Ovary (tissue), 7 donors: ENCODE measurements at regions not wholly inside any gene's neighbourhood (a gene's known extent, or its start where the extent isn't known, plus 50 kb on each side); places are given as distances from the start of the nearest gene placed in this dataset.

Experiments
- DNase-seq, 5 donors: peaks; one replicate each; pipeline ENCODE4 v3.0.0-alpha.2; 2019 to 2020
- H3K27ac ChIP-seq, 2 donors: fragments of 200-600 bp; one replicate each; pipeline versions ENCODE4 v1.5.1 to v1.8.0; 2019 to 2022
- H3K27me3 ChIP-seq: fragments of 200-600 bp; one replicate; pipeline ENCODE4 v1.8.0; 2022
- H3K36me3 ChIP-seq: fragments of 200-600 bp; sonication (generic); one replicate; pipeline ENCODE4 v1.5.1; 2019
- H3K4me1 ChIP-seq: one replicate; pipeline ENCODE4 v1.8.1; 2013; ENCODE audit warnings: mild to moderate bottlenecking, moderate library complexity; ENCODE audit not compliant: insufficient read depth
- H3K4me3 ChIP-seq: fragments of 200-600 bp; sonication (generic); one replicate; pipeline ENCODE4 v1.5.1; 2017
- H3K9me3 ChIP-seq, 2 donors: fragments of 200-600 bp in 1 of 2; sonication (generic) in 1 of 2; one replicate each; pipeline versions ENCODE4 v1.5.1 to v1.8.1; 2013 to 2019; ENCODE audit warnings: mild to moderate bottlenecking in 1 of 2, moderate library complexity in 1 of 2
- EP300 ChIP-seq: sonication (generic); formaldehyde crosslinking; IDR thresholded peaks from one replicate; pipeline ENCODE4 v1.6.1; 2017; ENCODE audit warnings: antibody characterized with exemption
- POLR2A ChIP-seq: fragments of 450-650 bp; IDR thresholded peaks from one replicate; pipeline ENCODE4 v1.6.1; 2017; ENCODE audit warnings: antibody characterized with exemption, mild to moderate bottlenecking, moderate library complexity
- WGBS, 3 donors: extraction: QIAGEN DNeasy Blood & Tissue Kit in 1 of 3; methylation state at CpG; one replicate each; pipeline versions ENCODE4 v1.1.5 to v1.1.7; 2013 to 2017; 5-methylcytosine and 5-hydroxymethylcytosine counted together
- intact Hi-C, 4 donors: fragments of 100-400 bp; cut with DNase I; formaldehyde crosslinking; loops; one replicate each; pipeline versions ENCODE4 v1.11.0 to v1.15.1; 2022 to 2023
- TF ChIP-seq, protein P1 (sequence below), 3 donors: fragments of 450-650 bp in 2 of 3; fragments of 200-600 bp in 1 of 3; IDR thresholded peaks; one replicate each; pipeline versions ENCODE4 v1.5.1 to v1.8.0; 2016 to 2022; ENCODE audit warnings: antibody characterized with exemption in 3 of 3, mild to moderate bottlenecking in 1 of 3
- donor health status: DM: no; HTN: no; CAD: no; lungs with moderate emphysema.
- donor health status: DM: no; HTN: no; CAD: no.
- donor health status: Bipolar disorder and iron deficiency.
- donor health status: DM: no; HTN: no; CAD: no.
- donor health status: DM: yes; HTN: yes; CAD: no.

DNA sequence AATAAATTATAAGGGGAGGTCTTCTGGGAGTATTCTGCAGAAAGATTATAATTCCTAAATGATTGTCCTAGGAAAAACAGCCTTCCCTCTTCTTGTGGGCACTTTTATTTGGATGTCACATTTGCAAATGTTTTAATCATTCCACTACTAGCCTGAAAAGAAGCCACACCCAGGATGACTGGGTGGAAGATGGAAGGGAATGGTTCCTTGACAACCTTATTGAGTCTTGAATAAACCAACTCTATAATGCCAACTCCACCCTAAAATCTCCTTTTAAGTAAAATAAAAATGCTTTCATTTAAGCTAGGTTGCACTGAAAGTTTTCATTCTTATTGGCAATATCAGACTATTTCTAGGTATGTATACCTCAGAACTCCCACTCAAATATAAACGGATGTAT, 494.6 kb downstream of the RFC3 start:
- no peaks in the 10 kb centered on the region for H3K36me3 ChIP-seq
- intact Hi-C loops: no loop called here
- no peaks in the 10 kb centered on the region for H3K4me1 ChIP-seq
- whole genome bisulfite sequencing, 3 donors: 67 to 79% (median 75%) methylated on average over 1 of the region's 1 CpG
- no peak for DNase-seq
- H3K4me3 ChIP-seq: no peak overlapping the region
- no peaks in the 10 kb centered on the region for H3K27me3 ChIP-seq
- no peaks in the 10 kb centered on the region for H3K9me3 ChIP-seq
- no peak overlapping the region for H3K27ac ChIP-seq
- no peak for TF ChIP-seq POLR2A
- no peak for TF ChIP-seq EP300
- TF ChIP-seq, protein P1, sequence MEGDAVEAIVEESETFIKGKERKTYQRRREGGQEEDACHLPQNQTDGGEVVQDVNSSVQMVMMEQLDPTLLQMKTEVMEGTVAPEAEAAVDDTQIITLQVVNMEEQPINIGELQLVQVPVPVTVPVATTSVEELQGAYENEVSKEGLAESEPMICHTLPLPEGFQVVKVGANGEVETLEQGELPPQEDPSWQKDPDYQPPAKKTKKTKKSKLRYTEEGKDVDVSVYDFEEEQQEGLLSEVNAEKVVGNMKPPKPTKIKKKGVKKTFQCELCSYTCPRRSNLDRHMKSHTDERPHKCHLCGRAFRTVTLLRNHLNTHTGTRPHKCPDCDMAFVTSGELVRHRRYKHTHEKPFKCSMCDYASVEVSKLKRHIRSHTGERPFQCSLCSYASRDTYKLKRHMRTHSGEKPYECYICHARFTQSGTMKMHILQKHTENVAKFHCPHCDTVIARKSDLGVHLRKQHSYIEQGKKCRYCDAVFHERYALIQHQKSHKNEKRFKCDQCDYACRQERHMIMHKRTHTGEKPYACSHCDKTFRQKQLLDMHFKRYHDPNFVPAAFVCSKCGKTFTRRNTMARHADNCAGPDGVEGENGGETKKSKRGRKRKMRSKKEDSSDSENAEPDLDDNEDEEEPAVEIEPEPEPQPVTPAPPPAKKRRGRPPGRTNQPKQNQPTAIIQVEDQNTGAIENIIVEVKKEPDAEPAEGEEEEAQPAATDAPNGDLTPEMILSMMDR (IDR thresholded peaks at IDR 0.05): no peak

DNA sequence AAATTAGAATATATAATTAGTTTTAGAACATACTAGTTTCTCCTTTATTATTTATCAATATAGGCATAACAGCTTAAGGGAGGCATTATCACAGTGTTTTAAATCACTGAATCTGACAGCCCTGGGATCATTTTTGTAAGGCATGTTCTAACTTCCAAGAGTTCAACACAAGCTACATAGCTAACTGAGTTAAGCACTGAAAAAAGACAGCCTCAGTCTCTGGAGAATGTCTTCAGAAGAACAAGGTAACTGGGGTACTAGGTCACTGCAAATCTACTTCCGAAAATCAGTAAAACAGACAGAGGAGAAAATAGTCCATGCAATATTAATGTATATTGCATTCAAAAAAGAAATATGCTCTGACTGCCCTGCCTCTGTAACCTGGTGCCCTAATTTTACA, 502.1 kb downstream of the RFC3 start:
- no peaks in the 10 kb centered on the region for H3K36me3 ChIP-seq
- H3K27me3 ChIP-seq: no peaks in the 10 kb centered on the region
- H3K27ac ChIP-seq: no peak overlapping the region
- DNase-seq: no peak
- intact Hi-C loops: no loop called here
- WGBS, 3 donors: 47 to 69% (median 61%) methylated on average over 1 of the region's 1 CpG
- TF ChIP-seq POLR2A: no peak
- no peak for TF ChIP-seq EP300
- TF ChIP-seq, protein P1 (IDR thresholded peaks at IDR 0.05): no peak
- H3K9me3 ChIP-seq: no peaks in the 10 kb centered on the region
- H3K4me1 ChIP-seq: no peaks in the 10 kb centered on the region
- H3K4me3 ChIP-seq: no peak overlapping the region

DNA sequence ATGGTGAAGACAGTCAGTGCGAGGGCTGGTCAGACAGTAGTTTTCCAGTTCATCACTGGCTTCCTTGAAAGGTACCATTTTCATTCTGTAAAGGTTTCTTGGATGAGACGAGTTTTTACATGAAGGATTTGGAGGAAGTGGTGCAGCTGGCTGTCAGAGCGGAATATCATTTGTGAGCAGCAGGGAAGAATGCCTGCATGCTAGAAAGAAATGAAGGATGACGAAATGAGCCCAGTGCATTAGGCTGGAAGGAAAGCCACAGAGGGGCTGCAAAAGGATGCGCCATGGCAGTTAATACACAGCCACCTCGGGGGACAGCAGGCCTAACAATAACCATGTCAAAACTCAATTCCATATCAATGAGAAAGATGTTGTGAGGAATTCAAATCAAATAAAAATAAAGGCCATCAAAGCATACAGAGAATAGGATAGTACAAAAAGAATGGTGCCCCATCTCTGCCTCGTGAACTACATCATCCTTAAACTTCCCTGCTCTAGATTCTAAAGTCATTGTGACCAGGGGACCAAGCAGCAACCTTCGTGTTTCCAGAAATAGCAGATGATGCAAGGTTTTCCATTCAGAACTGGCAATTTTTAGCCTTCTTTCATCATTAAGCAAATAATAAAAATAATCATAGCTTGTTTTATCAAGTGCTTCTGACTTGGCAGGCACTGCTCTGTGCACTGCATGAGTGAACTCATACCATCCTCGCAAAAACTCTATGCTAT, 504.2 kb downstream of the RFC3 start:
- Histone ChIP-seq H3K27ac (no peak overlapping the region), H3K9me3 (no peaks in the 10 kb centered on the region), H3K4me1 (no peaks in the 10 kb centered on the region), H3K4me3 (no peak overlapping the region), H3K36me3 (no peaks in the 10 kb centered on the region), H3K27me3 (no peaks in the 10 kb centered on the region)
- DNase-seq: no peak
- 82 to 87% (median 83%) methylated on average over 9 of the region's 9 CpGs for WGBS, 3 donors
- no peak for TF ChIP-seq POLR2A
- no peak for TF ChIP-seq EP300
- TF ChIP-seq, protein P1 (IDR thresholded peaks at IDR 0.05): no peak
- intact Hi-C loops: no loop called here

DNA sequence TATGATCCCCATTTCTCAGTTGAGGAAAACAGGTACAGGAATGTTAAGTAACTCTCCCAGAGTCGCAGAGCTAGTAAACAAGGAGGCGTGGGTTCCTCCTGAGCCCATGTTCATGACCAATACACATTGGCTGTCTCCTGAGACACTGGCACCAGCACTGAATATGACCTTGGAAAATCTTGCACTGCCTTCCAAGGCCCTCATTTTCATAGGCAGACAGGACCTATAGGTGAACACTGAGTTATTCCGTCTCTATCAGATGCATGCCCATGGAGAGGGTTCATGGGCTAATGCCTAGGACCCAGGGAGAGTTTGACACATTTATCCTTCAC, 504.8 kb downstream of the RFC3 start:
- H3K27ac ChIP-seq: no peak overlapping the region
- TF ChIP-seq, protein P1 (IDR thresholded peaks at IDR 0.05): no peak
- TF ChIP-seq EP300: no peak
- TF ChIP-seq POLR2A: no peak

More for the DNA sequence above, 504.8 kb downstream of the RFC3 start:
- intact Hi-C loops: no loop called here
- Histone ChIP-seq H3K27me3 (no peaks in the 10 kb centered on the region), H3K4me3 (no peak overlapping the region), H3K36me3 (no peaks in the 10 kb centered on the region), H3K9me3 (no peaks in the 10 kb centered on the region), H3K4me1 (no peaks in the 10 kb centered on the region)
- DNase-seq: no peak
- 85 to 90% (median 87%) methylated on average over 3 of the region's 3 CpGs for WGBS, 3 donors
